ENCODE measurements at regions not wholly inside any gene's neighbourhood (a gene's known extent, or its start where the extent isn't known, plus 50 kb on each side); places are given as distances from the start of the nearest gene placed in this dataset.

DNA sequence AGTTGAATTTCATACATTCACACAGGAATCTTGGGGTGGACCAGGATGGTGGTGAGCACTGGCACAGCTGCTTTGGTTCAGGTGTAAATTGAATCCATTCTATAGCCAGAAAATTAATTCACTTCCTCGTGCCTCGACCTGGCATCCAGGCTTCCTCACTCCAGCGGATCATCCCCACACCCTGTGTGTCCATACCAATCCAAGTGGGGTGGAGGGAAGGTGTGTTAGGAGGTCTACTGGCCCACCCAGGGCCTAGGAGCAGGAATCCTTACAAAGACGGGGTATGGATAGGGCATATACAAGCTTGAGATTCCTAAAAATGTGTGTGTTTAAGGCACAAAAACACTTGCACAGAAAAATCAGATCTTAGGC is 81.8 kb upstream of the SLC24A3 start:
- no peak overlapping the region for H3K27ac ChIP-seq (ENCODE audit: low read depth, low read length)
- TF ChIP-seq BCL11A (IDR thresholded peaks at IDR 0.05; ENCODE audit: low read depth in 2 of 2, low read length in 2 of 2) (no peak), CTBP2 (IDR thresholded peaks at IDR 0.05; ENCODE audit: borderline replicate concordance, insufficient read depth, insufficient read length, low read length) (no peak), TAF1 (IDR thresholded peaks at IDR 0.05; ENCODE audit: low read depth, low read length) (no peak), CHD1 (IDR thresholded peaks at IDR 0.05; ENCODE audit: low read depth, low read length) (no peak), SRF (IDR thresholded peaks at IDR 0.05; ENCODE audit: low read depth, low read length) (no peak), TCF12 (IDR thresholded peaks at IDR 0.05; ENCODE audit: low read depth, low read length) (no peak), RBBP5 (IDR thresholded peaks at IDR 0.05; ENCODE audit: borderline replicate concordance, low read depth, low read length) (no peak), E2F6 (IDR thresholded peaks at IDR 0.05) (no peak), SP4 (IDR thresholded peaks at IDR 0.05; ENCODE audit: low read length) (no peak), ZNF274 (IDR thresholded peaks at IDR 0.05; ENCODE audit: borderline replicate concordance, extremely low read depth, low read length) (no peak), FOSL1 (IDR thresholded peaks at IDR 0.05; ENCODE audit: insufficient read depth, low read depth, low read length) (no peak), KDM5A (IDR thresholded peaks at IDR 0.05; ENCODE audit: low read length) (no peak), EGR1 (IDR thresholded peaks at IDR 0.05; ENCODE audit: borderline replicate concordance, low read depth, low read length) (no peak), CBX8 (IDR thresholded peaks at IDR 0.05; ENCODE audit: borderline replicate concordance, low read depth, low read length) (no peak)
- 90% methylated on average over 4 of the region's 4 CpGs; no CpG with 5 or more reads in 1 of the 2 experiments for WGBS, 2 experiments (ENCODE audit: extremely low coverage in 1 of 2, insufficient coverage in 1 of 2, insufficient read length in 1 of 2, insufficient replicate concordance in 2 of 2, low coverage in 1 of 2, low lambda C conversion rate in 2 of 2, missing lambda C conversion rate in 1 of 2)

More for the DNA sequence above, 81.8 kb upstream of the SLC24A3 start:
- Histone ChIP-seq H4K91ac (replicated peaks; ENCODE audit: insufficient read length, low read length) (no peak overlapping the region), H3K18ac (ENCODE audit: extremely low read depth, low read length) (no peak overlapping the region), H3K36me3 (ENCODE audit: control insufficient read depth in 2 of 4, insufficient read depth in 4 of 4, low read length in 3 of 4) (no peaks in the 10 kb centered on the region), H3K9me3 (ENCODE audit: insufficient read depth in 2 of 2, low read depth in 1 of 2, low read length in 1 of 2) (peaks cover 3 to 7% of the 10 kb centered on the region in 2 experiments; a peak in 1 of 4 replicates), H3K27me3 (replicated peaks in 1 of 4; ENCODE audit: control insufficient read depth in 3 of 4, extremely low read depth in 1 of 4, insufficient read depth in 3 of 4, low read length in 3 of 4) (no peaks in the 10 kb centered on the region), H2BK15ac (ENCODE audit: low read length) (no peak overlapping the region), H4K5ac (ENCODE audit: insufficient read length, low read depth, low read length) (no peak overlapping the region), H4K20me1 (replicated peaks in 1 of 2; ENCODE audit: control insufficient read depth in 1 of 2, insufficient read depth in 2 of 2, low read length in 2 of 2) (no peaks in the 10 kb centered on the region), H3K4me3 (ENCODE audit: extremely low read depth in 1 of 4, insufficient read depth in 2 of 4, low read depth in 3 of 4, low read length in 4 of 4) (no peak overlapping the region), H3K23ac (ENCODE audit: insufficient read length) (no peak overlapping the region), H2BK20ac (ENCODE audit: low read length) (no peak overlapping the region), H2BK12ac (ENCODE audit: low read depth, low read length) (no peak overlapping the region), H3K23me2 (ENCODE audit: low read depth, low read length) (no peaks in the 10 kb centered on the region), H4K8ac (ENCODE audit: extremely low read depth, insufficient read depth, low read length) (no peak overlapping the region), H3K79me2 (ENCODE audit: control insufficient read depth in 1 of 2, insufficient read depth in 2 of 2, low read length in 2 of 2) (no peaks in the 10 kb centered on the region), H3K4me2 (ENCODE audit: insufficient read depth in 1 of 2, low read depth in 2 of 2, low read length in 2 of 2) (no peak overlapping the region), H2BK120ac (replicated peaks; ENCODE audit: low read depth, low read length) (no peak overlapping the region), H2AK5ac (ENCODE audit: low read depth, low read length) (no peak overlapping the region), H2AFZ (ENCODE audit: low read length) (no peak overlapping the region), H2BK5ac (ENCODE audit: low read depth, low read length) (no peak overlapping the region), H3K9ac (replicated peaks in 1 of 4; ENCODE audit: extremely low read depth in 1 of 4, low read depth in 3 of 4, low read length in 3 of 4) (no peak overlapping the region), H3K14ac (ENCODE audit: insufficient read length) (no peak overlapping the region), H3K79me1 (ENCODE audit: low read depth, low read length) (no peaks in the 10 kb centered on the region), H3K4ac (replicated peaks; ENCODE audit: insufficient read length, low read depth, low read length) (no peak overlapping the region), H3K4me1 (replicated peaks in 1 of 4; ENCODE audit: control insufficient read depth in 3 of 4, insufficient read depth in 4 of 4, low read length in 3 of 4) (no peaks in the 10 kb centered on the region), H3K56ac (replicated peaks; ENCODE audit: insufficient read length, low read depth, low read length) (no peak overlapping the region)
- ChIA-PET CTCF (ENCODE audit: partially characterized antibody) (no interaction called here), POLR2A (ENCODE audit: partially characterized antibody) (no interaction called here)
- DNase-seq (ENCODE audit: low read depth in 1 of 2, low spot score in 2 of 2): no peak
- no peak for FAIRE-seq

All from H1 (cell line).